Motor neuron (in vitro differentiated cells): ENCODE measurements at regions not wholly inside any gene's neighbourhood (a gene's known extent, or its start where the extent isn't known, plus 50 kb on each side); places are given as distances from the start of the nearest gene placed in this dataset.

Experiments
- ATAC-seq, 8 experiments: fragments of 200-7000 bp; cut with Tn5 transposase; replicated peaks in 6 of 8; 2 replicates each; pipeline ENCODE4 v1.8.0; 2021; ENCODE audit warnings: mild to moderate bottlenecking in 8 of 8, moderate library complexity in 8 of 8
- H3K27ac ChIP-seq, 2 donors: fragments of 250-450 bp; sonication (Bioruptor Pico); 2 replicates each; pipeline ENCODE4 v1.9.0; 2021; ENCODE audit warnings: antibody characterized with exemption in 2 of 2, mild to moderate bottlenecking in 2 of 2, moderate library complexity in 1 of 2
- H3K4me1 ChIP-seq, 2 donors: fragments of 250-450 bp; sonication (Bioruptor Pico); replicated peaks in 1 of 2; 2 replicates each; pipeline ENCODE4 v1.6.1; 2021; ENCODE audit warnings: antibody characterized with exemption in 2 of 2, mild to moderate bottlenecking in 2 of 2, moderate library complexity in 1 of 2
- H3K4me3 ChIP-seq, 5 donors: fragments of 250-450 bp; sonication (Bioruptor Pico); 2 replicates each; pipeline ENCODE4 v1.9.0; 2021; ENCODE audit warnings: antibody characterized with exemption in 5 of 5, mild to moderate bottlenecking in 5 of 5, moderate library complexity in 4 of 5
- WGBS, 10 experiments: fragments of 450-650 bp; shearing (Covaris generic); methylation state at CpG; one replicate each; pipeline ENCODE4 v1.0.0; 2022; 5-methylcytosine and 5-hydroxymethylcytosine counted together
- in situ Hi-C, 9 experiments: fragments of 400-800 bp; cut with MboI; loops; one replicate each; pipeline ENCODE4 v1.15.0; 2021; ENCODE audit warnings: low sequenced_read_pairs in 9 of 9, low pct_unique_long_range_greater_than_20kb in 2 of 9; ENCODE audit not compliant: unreplicated experiment in 9 of 9

GRCh38 chr1:79133774-79134364 is 127.3 kb upstream of the ADGRL4 start:
- ATAC-seq, result peak in 3 of 8 experiments; percentile 42 to 71 (median 61)
- 0 to 100% (median 87%) methylated on average over 2 to 8 of the region's 8 CpGs; no CpG with 5 or more reads in 2 of the 10 experiments for WGBS, 10 experiments
- Histone ChIP-seq H3K4me3 (no peak overlapping the region), H3K27ac (no peak overlapping the region), H3K4me1 (peaks cover 0 to 7% of the 10 kb centered on the region in 2 donors)
- in situ Hi-C loops, result no loop called here

- no peak for ATAC-seq
- in situ Hi-C loops, result no loop called here
- peaks cover 0 to 7% of the 10 kb centered on the region in 2 donors for H3K4me1 ChIP-seq
- no peak overlapping the region for H3K4me3 ChIP-seq
- WGBS, 10 experiments, result 30 to 87% (median 67%) methylated on average over 2 to 3 of the region's 3 CpGs
- no peak overlapping the region for H3K27ac ChIP-seq
Observed at GRCh38 chr1:79131626-79132025, 125.1 kb upstream of the ADGRL4 start.

- Histone ChIP-seq H3K4me1 (peaks cover 0 to 7% of the 10 kb centered on the region in 2 donors), H3K4me3 (no peak overlapping the region), H3K27ac (no peak overlapping the region)
- in situ Hi-C loops, result no loop called here
- no peak for ATAC-seq
- 36 to 82% (median 65%) methylated on average over 2 to 3 of the region's 3 CpGs for WGBS, 10 experiments
Observed at GRCh38 chr1:79129914-79130313, 123.4 kb upstream of the ADGRL4 start.

GRCh38 chr1:79128722-79129121 is 122.2 kb upstream of the ADGRL4 start:
- WGBS, 10 experiments, result 14 to 100% (median 66%) methylated on average over 2 to 3 of the region's 3 CpGs
- peaks cover 0 to 7% of the 10 kb centered on the region in 2 donors for H3K4me1 ChIP-seq
- in situ Hi-C loops, result no loop called here
- no peak overlapping the region for H3K4me3 ChIP-seq
- peak in 5 of 8 experiments; percentile 22 to 92 (median 53) for ATAC-seq
- H3K27ac ChIP-seq, result no peak overlapping the region

GRCh38 chr1:79124756-79125155 is 118.2 kb upstream of the ADGRL4 start:
- 26 to 100% (median 89%) methylated on average over 1 to 5 of the region's 5 CpGs; no CpG with 5 or more reads in 2 of the 10 experiments for WGBS, 10 experiments
- Histone ChIP-seq H3K27ac (no peak overlapping the region), H3K4me3 (no peak overlapping the region), H3K4me1 (no peaks in the 10 kb centered on the region)
- ATAC-seq, result no peak
- in situ Hi-C loops, result no loop called here

- peak in 3 of 8 experiments; percentile 65 to 93 (median 70) for ATAC-seq
- H3K4me3 ChIP-seq, result no peak overlapping the region
- 0 to 100% (median 80%) methylated on average over 1 of the region's 1 CpG; no CpG with 5 or more reads in 1 of the 10 experiments for WGBS, 10 experiments
- no peaks in the 10 kb centered on the region for H3K4me1 ChIP-seq
- in situ Hi-C loops, result no loop called here
- H3K27ac ChIP-seq, result no peak overlapping the region
Observed at GRCh38 chr1:79122521-79122920, 116.0 kb upstream of the ADGRL4 start.

- in situ Hi-C loops, result no loop called here
- 0 to 94% (median 76%) methylated on average over 2 to 3 of the region's 3 CpGs; no CpG with 5 or more reads in 1 of the 10 experiments for WGBS, 10 experiments
- Histone ChIP-seq H3K27ac (no peak overlapping the region), H3K4me1 (no peaks in the 10 kb centered on the region), H3K4me3 (no peak overlapping the region)
- ATAC-seq, result no peak
Observed at GRCh38 chr1:79117376-79117775, 110.8 kb upstream of the ADGRL4 start.

- WGBS, 10 experiments, result 41 to 78% (median 60%) methylated on average over 3 to 5 of the region's 5 CpGs; no CpG with 5 or more reads in 1 of the 10 experiments
- in situ Hi-C loops, result no loop called here
Observed at GRCh38 chr1:79113836-79114235, 107.3 kb upstream of the ADGRL4 start.

GRCh38 chr1:79110749-79111148 is 104.2 kb upstream of the ADGRL4 start:
- in situ Hi-C loops, result no loop called here
- H3K4me1 ChIP-seq, result peaks cover 0 to 7% of the 10 kb centered on the region in 2 donors
- ATAC-seq, result no peak
- H3K27ac ChIP-seq, result no peak overlapping the region
- H3K4me3 ChIP-seq, result no peak overlapping the region

More at GRCh38 chr1:79113836-79114235, 107.3 kb upstream of the ADGRL4 start:
- no peak overlapping the region for H3K27ac ChIP-seq
- H3K4me1 ChIP-seq, result peaks cover 0 to 7% of the 10 kb centered on the region in 2 donors
- no peak overlapping the region for H3K4me3 ChIP-seq
- ATAC-seq, result peak in 1 of 8 experiments; percentile 31

- WGBS, 10 experiments, result 56 to 100% (median 100%) methylated on average over 1 of the region's 1 CpG; no CpG with 5 or more reads in 4 of the 10 experiments
Observed at GRCh38 chr1:79109445-79109844, 102.9 kb upstream of the ADGRL4 start.

GRCh38 chr1:79105500-79105899 is 99.0 kb upstream of the ADGRL4 start:
- WGBS, 10 experiments, result 8 to 100% (median 89%) methylated on average over 1 to 2 of the region's 2 CpGs; no CpG with 5 or more reads in 1 of the 10 experiments
- no peak overlapping the region for H3K27ac ChIP-seq
- ATAC-seq, result peak in 2 of 8 experiments; percentile 53 to 69
- in situ Hi-C loops, result no loop called here
- H3K4me3 ChIP-seq, result no peak overlapping the region
- peaks cover 0 to 6% of the 10 kb centered on the region in 2 donors for H3K4me1 ChIP-seq

More at GRCh38 chr1:79109445-79109844, 102.9 kb upstream of the ADGRL4 start:
- Histone ChIP-seq H3K27ac (no peak overlapping the region), H3K4me1 (peaks cover 0 to 7% of the 10 kb centered on the region in 2 donors), H3K4me3 (no peak overlapping the region)
- ATAC-seq, result no peak
- in situ Hi-C loops, result no loop called here

GRCh38 chr1:79104617-79105016 is 98.1 kb upstream of the ADGRL4 start:
- H3K4me3 ChIP-seq, result no peak overlapping the region
- no peak overlapping the region for H3K27ac ChIP-seq
- no peak for ATAC-seq
- no peaks in the 10 kb centered on the region for H3K4me1 ChIP-seq
- in situ Hi-C loops, result no loop called here
- WGBS, 10 experiments, result 13 to 100% (median 92%) methylated on average over 1 to 3 of the region's 3 CpGs; no CpG with 5 or more reads in 1 of the 10 experiments

- WGBS, 10 experiments, result 10 to 89% (median 71%) methylated on average over 1 to 7 of the region's 7 CpGs; no CpG with 5 or more reads in 1 of the 10 experiments
- no peak overlapping the region for H3K4me3 ChIP-seq
- H3K4me1 ChIP-seq, result no peaks in the 10 kb centered on the region
- no peak overlapping the region for H3K27ac ChIP-seq
- in situ Hi-C loops, result no loop called here
- ATAC-seq, result peak in 2 of 8 experiments; percentile 46 to 63
Observed at GRCh38 chr1:79100385-79100784, 93.9 kb upstream of the ADGRL4 start.

- H3K4me1 ChIP-seq, result peaks cover 0 to 8% of the 10 kb centered on the region in 2 donors
- no peak overlapping the region for H3K27ac ChIP-seq
- in situ Hi-C loops, result no loop called here
- no peak for ATAC-seq
- H3K4me3 ChIP-seq, result no peak overlapping the region
Observed at GRCh38 chr1:79090985-79091384, 84.5 kb upstream of the ADGRL4 start.
